Thymus (tissue), 11 donors: ENCODE measurements at regions not wholly inside any gene's neighbourhood (a gene's known extent, or its start where the extent isn't known, plus 50 kb on each side); places are given as distances from the start of the nearest gene placed in this dataset.

Experiments used
- DNase-seq, 9 donors: peaks; one replicate each; pipeline ENCODE4 v3.0.0-alpha.2; 2013; ENCODE audit warnings: low spot score in 9 of 9, low read depth in 6 of 9, missing footprints in 1 of 9
- H3K27ac ChIP-seq, 2 donors: one replicate each; pipeline ENCODE4 v1.5.1; 2013; ENCODE audit warnings: control low read depth in 1 of 2, low read depth in 1 of 2, low read length in 1 of 2, mild to moderate bottlenecking in 1 of 2, moderate library complexity in 1 of 2
- H3K27me3 ChIP-seq, 2 donors: one replicate each; pipeline ENCODE4 v1.5.1; 2013; ENCODE audit warnings: low read length in 1 of 2; ENCODE audit not compliant: control insufficient read depth in 2 of 2, insufficient read depth in 1 of 2
- H3K36me3 ChIP-seq, 2 donors: one replicate each; pipeline ENCODE4 v1.5.1; 2013; ENCODE audit warnings: low read length in 1 of 2, mild to moderate bottlenecking in 1 of 2, moderate library complexity in 1 of 2; ENCODE audit not compliant: control insufficient read depth in 2 of 2, insufficient read depth in 2 of 2
- H3K4me1 ChIP-seq, 2 donors: one replicate each; pipeline ENCODE4 v1.5.1; 2013; ENCODE audit warnings: low read length in 2 of 2; ENCODE audit not compliant: control insufficient read depth in 2 of 2, insufficient read depth in 2 of 2
- H3K4me3 ChIP-seq, 2 donors: one replicate each; pipeline ENCODE4 v1.5.1; 2013; ENCODE audit warnings: low read length in 2 of 2, control low read depth in 1 of 2, mild to moderate bottlenecking in 1 of 2
- H3K9me3 ChIP-seq, 2 donors: one replicate each; pipeline ENCODE4 v1.5.1; 2013; ENCODE audit warnings: low read length in 1 of 2, mild to moderate bottlenecking in 1 of 2; ENCODE audit not compliant: control insufficient read depth in 2 of 2, insufficient read depth in 1 of 2
- WGBS: extraction: QIAGEN DNeasy Blood & Tissue Kit; methylation state at CpG from one replicate; pipeline ENCODE4 v1.1.7; 2013; 5-methylcytosine and 5-hydroxymethylcytosine counted together
- donor health status: healthy.

GRCh38 chr3:76812649-76813242 is 227.2 kb upstream of the ROBO2 start:
- H3K36me3 ChIP-seq, result no peaks in the 10 kb centered on the region
- no peak overlapping the region for H3K4me3 ChIP-seq
- no peak overlapping the region for H3K27ac ChIP-seq
- H3K27me3 ChIP-seq, result no peaks in the 10 kb centered on the region
- H3K9me3 ChIP-seq, result no peaks in the 10 kb centered on the region
- WGBS, result 75% methylated on average over 2 of the region's 2 CpGs
- no peak for DNase-seq
- H3K4me1 ChIP-seq, result no peaks in the 10 kb centered on the region

- Histone ChIP-seq H3K9me3 (no peaks in the 10 kb centered on the region), H3K27ac (no peak overlapping the region), H3K4me1 (no peaks in the 10 kb centered on the region), H3K4me3 (no peak overlapping the region), H3K27me3 (no peaks in the 10 kb centered on the region), H3K36me3 (no peaks in the 10 kb centered on the region)
- WGBS, result 79% methylated on average over 1 of the region's 1 CpG
- DNase-seq, result no peak
Observed at GRCh38 chr3:76815561-76815960, 224.3 kb upstream of the ROBO2 start.

GRCh38 chr3:76820481-76820880 is 219.4 kb upstream of the ROBO2 start:
- H3K27ac ChIP-seq, result no peak overlapping the region
- WGBS, result 86% methylated on average over 1 of the region's 1 CpG
- H3K9me3 ChIP-seq, result no peaks in the 10 kb centered on the region
- H3K36me3 ChIP-seq, result no peaks in the 10 kb centered on the region
- no peak for DNase-seq
- H3K4me3 ChIP-seq, result no peak overlapping the region
- no peaks in the 10 kb centered on the region for H3K4me1 ChIP-seq
- no peaks in the 10 kb centered on the region for H3K27me3 ChIP-seq

- no peak for DNase-seq
- Histone ChIP-seq H3K4me3 (no peak overlapping the region), H3K9me3 (no peaks in the 10 kb centered on the region), H3K4me1 (no peaks in the 10 kb centered on the region), H3K27me3 (no peaks in the 10 kb centered on the region), H3K27ac (no peak overlapping the region), H3K36me3 (no peaks in the 10 kb centered on the region)
- WGBS, result 74% methylated on average over 6 of the region's 6 CpGs
Observed at GRCh38 chr3:76824658-76825240, 215.2 kb upstream of the ROBO2 start.

- Histone ChIP-seq H3K4me1 (no peaks in the 10 kb centered on the region), H3K27me3 (no peaks in the 10 kb centered on the region), H3K4me3 (no peak overlapping the region), H3K27ac (no peak overlapping the region), H3K36me3 (no peaks in the 10 kb centered on the region), H3K9me3 (no peaks in the 10 kb centered on the region)
- DNase-seq, result no peak
- 43% methylated on average over 5 of the region's 5 CpGs for WGBS
Observed at GRCh38 chr3:76826861-76827260, 213.0 kb upstream of the ROBO2 start.

GRCh38 chr3:76827701-76828226 is 212.1 kb upstream of the ROBO2 start:
- WGBS, result 72% methylated on average over 1 of the region's 1 CpG
- no peak for DNase-seq
- no peaks in the 10 kb centered on the region for H3K4me1 ChIP-seq
- no peaks in the 10 kb centered on the region for H3K9me3 ChIP-seq
- H3K36me3 ChIP-seq, result no peaks in the 10 kb centered on the region
- H3K27me3 ChIP-seq, result no peaks in the 10 kb centered on the region
- H3K4me3 ChIP-seq, result no peak overlapping the region
- H3K27ac ChIP-seq, result no peak overlapping the region

- H3K27me3 ChIP-seq, result no peaks in the 10 kb centered on the region
Observed at GRCh38 chr3:76834657-76835056, 205.2 kb upstream of the ROBO2 start.

GRCh38 chr3:76841747-76842146 is 198.2 kb upstream of the ROBO2 start:
- Histone ChIP-seq H3K36me3 (no peaks in the 10 kb centered on the region), H3K9me3 (no peaks in the 10 kb centered on the region), H3K27ac (no peak overlapping the region), H3K27me3 (no peaks in the 10 kb centered on the region), H3K4me3 (no peak overlapping the region), H3K4me1 (no peaks in the 10 kb centered on the region)
- 90% methylated on average over 4 of the region's 4 CpGs for WGBS
- DNase-seq, result no peak

More at GRCh38 chr3:76834657-76835056, 205.2 kb upstream of the ROBO2 start:
- WGBS, result 73% methylated on average over 3 of the region's 3 CpGs
- H3K4me3 ChIP-seq, result no peak overlapping the region
- H3K4me1 ChIP-seq, result no peaks in the 10 kb centered on the region
- H3K9me3 ChIP-seq, result no peaks in the 10 kb centered on the region
- no peak overlapping the region for H3K27ac ChIP-seq
- H3K36me3 ChIP-seq, result no peaks in the 10 kb centered on the region
- no peak for DNase-seq

GRCh38 chr3:76842216-76842615 is 197.7 kb upstream of the ROBO2 start:
- H3K27me3 ChIP-seq, result no peaks in the 10 kb centered on the region
- H3K4me3 ChIP-seq, result no peak overlapping the region
- no peak for DNase-seq
- 72% methylated on average over 1 of the region's 1 CpG for WGBS
- no peaks in the 10 kb centered on the region for H3K36me3 ChIP-seq
- no peaks in the 10 kb centered on the region for H3K4me1 ChIP-seq
- no peaks in the 10 kb centered on the region for H3K9me3 ChIP-seq
- no peak overlapping the region for H3K27ac ChIP-seq
